ENCODE measurements at regions not wholly inside any gene's neighbourhood (a gene's known extent, or its start where the extent isn't known, plus 50 kb on each side); places are given as distances from the start of the nearest gene placed in this dataset.
A peak's percentile ranks its signal among the peaks of the same experiment; 100 is the strongest.

GRCh38 chr1:221437171-221437570, 304.7 kb downstream of the DUSP10 start:
- ChIA-PET POLR2A (no interaction called here), CTCF (no interaction called here)
- no peaks in the 10 kb centered on the region for H3K27me3 ChIP-seq (ENCODE audit: control insufficient read depth, insufficient read depth, low read length)
- H3K27ac ChIP-seq (ENCODE audit: low read depth, low read length): no peak overlapping the region
- TF ChIP-seq CTCF (IDR thresholded peaks at IDR 0.05; ENCODE audit: low read depth, low read length): no peak
- no peaks in the 10 kb centered on the region for H3K9me3 ChIP-seq (ENCODE audit: control insufficient read depth, insufficient read depth, low read length)
- H3K4me3 ChIP-seq (ENCODE audit: low read depth, low read length): no peak overlapping the region
- no peak for DNase-seq (ENCODE audit: low read depth, low spot score)

DNA sequence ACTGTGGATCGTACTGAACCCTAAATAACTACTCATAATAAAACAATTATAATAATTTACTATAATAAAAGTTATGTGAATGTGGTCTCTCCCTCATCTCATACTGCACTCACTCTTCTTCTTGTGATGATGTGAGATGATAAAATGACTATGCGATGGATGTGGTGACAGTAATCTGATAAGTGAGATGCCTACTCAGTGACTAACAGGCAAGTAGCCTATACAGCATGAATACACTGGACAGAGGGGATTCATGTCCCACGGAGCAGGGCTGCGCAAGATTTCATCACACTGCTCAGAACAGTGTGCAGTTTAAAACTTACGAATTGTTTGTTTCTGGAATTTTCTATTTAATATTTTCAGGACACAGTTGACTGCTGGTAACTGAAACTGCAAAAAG, 304.0 kb downstream of the DUSP10 start:
- Histone ChIP-seq H3K4me3 (ENCODE audit: low read depth, low read length) (no peak overlapping the region), H3K9me3 (ENCODE audit: control insufficient read depth, insufficient read depth, low read length) (no peaks in the 10 kb centered on the region), H3K27me3 (ENCODE audit: control insufficient read depth, insufficient read depth, low read length) (no peaks in the 10 kb centered on the region), H3K27ac (ENCODE audit: low read depth, low read length) (no peak overlapping the region)
- TF ChIP-seq CTCF (IDR thresholded peaks at IDR 0.05; ENCODE audit: low read depth, low read length): no peak
- ChIA-PET POLR2A (no interaction called here), CTCF (interaction anchor here (0.9 to 1.2 kb wide), 3 partner anchors 17 to 234 kb away, joined by 4 to 8 read pairs (median 5); no protein-coding TSS in a partner anchor)
- no peak for DNase-seq (ENCODE audit: low read depth, low spot score)

GRCh38 chr1:221439008-221439746, 302.7 kb downstream of the DUSP10 start:
- Histone ChIP-seq H3K27me3 (ENCODE audit: control insufficient read depth, insufficient read depth, low read length) (no peaks in the 10 kb centered on the region), H3K4me3 (ENCODE audit: low read depth, low read length) (no peak overlapping the region), H3K27ac (ENCODE audit: low read depth, low read length) (no peak overlapping the region), H3K9me3 (ENCODE audit: control insufficient read depth, insufficient read depth, low read length) (no peaks in the 10 kb centered on the region)
- DNase-seq (ENCODE audit: low read depth, low spot score): peak; percentile 61
- POLR2A ChIA-PET: interaction anchor here (0.9 kb wide), 1 partner anchor 231 kb away, joined by 8 read pairs; no protein-coding TSS in a partner anchor
- CTCF ChIA-PET: interaction anchor here (0.6 to 1.4 kb wide), 6 partner anchors 18 to 1016 kb away, joined by 3 to 8 read pairs (median 4); no protein-coding TSS in a partner anchor
- TF ChIP-seq CTCF (IDR thresholded peaks at IDR 0.05; ENCODE audit: low read depth, low read length): no peak

- ChIA-PET CTCF (interaction anchor here (0.5 to 1.4 kb wide), 3 partner anchors 290 to 1015 kb away, joined by 3 to 8 read pairs (median 4); no protein-coding TSS in a partner anchor), POLR2A (interaction anchor here (0.5 to 0.8 kb wide), 2 partner anchors 607 to 1024 kb away, joined by 4 read pairs; no protein-coding TSS in a partner anchor)
- DNase-seq (ENCODE audit: low read depth, low spot score): peak; percentile 72
- no peak for TF ChIP-seq CTCF (IDR thresholded peaks at IDR 0.05; ENCODE audit: low read depth, low read length)
- no peak overlapping the region for H3K4me3 ChIP-seq (ENCODE audit: low read depth, low read length)
- H3K27me3 ChIP-seq (ENCODE audit: control insufficient read depth, insufficient read depth, low read length): no peaks in the 10 kb centered on the region
- no peaks in the 10 kb centered on the region for H3K9me3 ChIP-seq (ENCODE audit: control insufficient read depth, insufficient read depth, low read length)
- H3K27ac ChIP-seq (ENCODE audit: low read depth, low read length): peak overlapping the region; percentile 71
Measured at GRCh38 chr1:221439747-221440501, 302.0 kb downstream of the DUSP10 start.

Data from AG04450 (cell line).